SH-SY5Y (cell line): ENCODE measurements at regions not wholly inside any gene's neighbourhood (a gene's known extent, or its start where the extent isn't known, plus 50 kb on each side); places are given as distances from the start of the nearest gene placed in this dataset.

Source experiments
- GATA2 ChIP-seq: IDR thresholded peaks from 2 replicates; pipeline ENCODE4 v1.6.1; 2011; ENCODE audit warnings: mild to moderate bottlenecking, low read depth, low read length
- GATA3 ChIP-seq: IDR thresholded peaks from 2 replicates; pipeline ENCODE4 v1.6.1; 2011; ENCODE audit warnings: low read depth, mild to moderate bottlenecking, low read length, moderate library complexity

- TF ChIP-seq GATA2 (no peak), GATA3 (no peak)
Measured at GRCh38 chr2:7424481-7424880, 507.3 kb downstream of the RNF144A start.
